Retinal pigment epithelial cell (primary cell): ENCODE measurements at regions not wholly inside any gene's neighbourhood (a gene's known extent, or its start where the extent isn't known, plus 50 kb on each side); places are given as distances from the start of the nearest gene placed in this dataset.
"Not testable (repeated sequence)": the region's sequence is repeated elsewhere in the genome, so short reads cannot be mapped to it uniquely, and the experiment has no call there.

Experiments
- DNase-seq: peaks from one replicate; pipeline ENCODE4 v3.0.0-alpha.2; 2010; ENCODE audit warnings: low read depth
- H3K4me3 ChIP-seq: 2 replicates; pipeline ENCODE4 v1.5.1; 2011; ENCODE audit warnings: mild to moderate bottlenecking, low read length, control low read depth, moderate library complexity
- CTCF ChIP-seq: conservative IDR thresholded peaks from 2 replicates; pipeline ENCODE4 v1.5.1; 2011; ENCODE audit warnings: low read depth, low read length, control low read depth, inconsistent platforms

- TF ChIP-seq CTCF = no peak
- DNase-seq = no peak
- H3K4me3 ChIP-seq = no peak overlapping the region
Observed at GRCh38 chr3:81989758-81990157, 228.3 kb upstream of the GBE1 start.

- TF ChIP-seq CTCF = no peak
- H3K4me3 ChIP-seq = no peak overlapping the region
- DNase-seq = no peak
Observed at GRCh38 chr3:81989274-81989673, 227.8 kb upstream of the GBE1 start.

DNA sequence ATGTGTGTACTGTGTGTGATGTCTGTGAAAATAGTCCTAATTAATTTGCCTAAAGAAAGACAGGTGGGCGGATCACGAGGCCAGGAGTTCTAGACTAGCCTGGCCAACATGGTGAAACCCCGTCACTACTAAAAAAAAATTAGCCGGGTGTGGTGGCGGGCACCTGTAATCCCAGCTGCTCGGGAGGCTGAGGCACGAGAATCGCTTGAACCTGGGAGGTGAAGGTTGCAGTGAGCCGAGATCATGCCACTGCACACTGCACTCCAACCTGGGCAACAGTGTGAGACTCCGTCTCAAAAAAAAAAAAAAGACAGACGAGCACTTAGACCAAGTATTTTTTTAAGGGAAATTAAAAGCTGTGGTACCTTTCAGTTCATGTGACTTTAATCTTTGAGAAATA is 226.0 kb upstream of the GBE1 start:
- not testable (repeated sequence) for H3K4me3 ChIP-seq, DNase-seq

DNA sequence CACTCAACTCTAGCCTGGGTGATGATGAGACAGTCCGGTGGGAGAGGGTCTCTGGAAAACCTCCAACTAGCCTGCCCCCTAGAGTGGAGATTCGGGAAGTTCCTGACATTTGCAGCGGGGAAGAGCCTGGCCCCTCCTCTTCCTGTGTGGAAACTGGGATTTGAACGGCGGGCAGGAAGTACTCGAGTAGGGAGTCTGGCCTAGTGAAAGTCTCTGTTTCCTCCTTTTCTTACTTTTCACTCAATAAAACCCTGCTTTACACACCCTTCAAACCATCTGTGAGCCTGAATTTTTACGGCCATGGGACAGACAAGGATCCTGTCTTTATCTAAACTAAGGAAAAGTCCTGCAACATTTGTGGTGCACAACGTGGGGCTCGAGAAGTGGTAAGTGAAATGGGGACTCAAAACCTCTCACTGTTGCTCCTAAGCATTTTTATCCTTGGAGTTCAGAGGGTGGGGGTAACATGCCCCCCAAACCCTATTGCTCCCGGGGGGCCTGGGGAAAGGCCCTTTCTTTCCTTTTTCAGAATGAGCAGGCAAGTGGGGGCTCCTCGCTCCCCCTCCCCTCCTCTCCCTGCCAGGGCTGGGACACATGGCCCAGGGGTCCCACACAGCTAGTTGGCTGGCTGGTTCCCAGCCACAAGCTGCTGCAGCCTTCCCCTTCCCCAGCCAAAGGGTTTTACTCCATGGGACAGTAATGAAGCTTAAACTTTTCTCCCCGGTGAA is 224.7 kb upstream of the GBE1 start:
- TF ChIP-seq CTCF = no peak
- DNase-seq = no peak
- H3K4me3 ChIP-seq = no peak overlapping the region

DNA sequence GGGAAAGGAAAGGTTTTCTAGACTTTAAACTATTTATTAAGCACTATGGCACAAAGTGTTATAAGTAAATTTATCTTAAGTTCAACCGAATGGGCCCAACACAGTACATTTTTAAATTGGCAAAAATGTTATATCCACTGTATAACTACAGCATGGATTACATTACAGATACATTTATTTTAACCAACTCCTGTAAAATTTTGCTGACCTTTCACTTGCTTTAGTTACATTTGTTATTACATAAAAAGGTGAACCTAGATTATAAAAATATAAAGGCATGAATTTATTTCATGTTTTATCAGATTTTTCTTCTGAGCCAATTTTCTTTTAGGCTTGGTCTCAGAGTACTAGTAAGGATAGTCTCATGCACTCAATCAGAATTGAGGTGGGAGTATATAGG is 221.9 kb upstream of the GBE1 start:
- no peak for TF ChIP-seq CTCF
- DNase-seq = no peak
- no peak overlapping the region for H3K4me3 ChIP-seq

DNA sequence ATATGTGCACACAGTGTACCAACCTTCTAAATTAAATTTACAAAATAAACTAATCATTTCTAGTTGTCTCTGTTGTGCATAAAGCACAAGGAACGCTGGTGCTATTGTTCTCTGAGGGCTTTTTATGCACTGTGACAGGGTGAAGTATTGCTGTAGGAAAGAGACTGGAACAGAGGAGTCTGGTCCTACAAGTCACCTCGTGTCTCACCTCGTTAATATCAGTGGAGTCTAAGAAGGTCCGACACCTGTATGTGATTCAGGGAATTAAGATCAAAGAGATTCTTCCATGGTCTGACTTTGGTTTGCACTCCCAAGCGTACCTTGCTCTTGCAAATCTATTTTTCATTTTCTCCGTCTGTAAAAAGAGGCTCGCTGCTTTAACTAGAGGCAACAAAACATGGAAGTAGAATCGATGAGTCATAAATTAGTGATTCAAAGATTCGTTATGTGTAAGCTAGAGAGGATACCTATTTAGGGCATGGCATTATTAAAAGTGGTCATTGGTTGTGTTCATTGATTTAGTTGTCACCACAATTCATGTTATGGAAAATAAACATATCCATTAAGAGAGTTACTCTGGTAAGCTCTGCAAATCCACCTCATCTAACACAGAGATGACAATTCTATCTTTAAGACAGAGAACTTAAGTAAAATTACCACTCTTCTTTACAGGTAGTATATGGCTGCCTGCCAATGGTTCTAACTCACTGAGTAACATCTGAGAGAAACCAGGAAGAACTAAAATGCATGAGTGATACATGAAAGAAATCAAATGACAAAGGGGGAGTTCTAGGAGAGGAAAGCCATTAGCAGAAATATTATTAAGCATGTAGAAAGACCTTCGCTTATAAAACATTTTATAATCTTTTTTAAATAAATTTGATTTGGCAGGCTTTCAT is 219.4 kb upstream of the GBE1 start:
- DNase-seq = no peak

DNA sequence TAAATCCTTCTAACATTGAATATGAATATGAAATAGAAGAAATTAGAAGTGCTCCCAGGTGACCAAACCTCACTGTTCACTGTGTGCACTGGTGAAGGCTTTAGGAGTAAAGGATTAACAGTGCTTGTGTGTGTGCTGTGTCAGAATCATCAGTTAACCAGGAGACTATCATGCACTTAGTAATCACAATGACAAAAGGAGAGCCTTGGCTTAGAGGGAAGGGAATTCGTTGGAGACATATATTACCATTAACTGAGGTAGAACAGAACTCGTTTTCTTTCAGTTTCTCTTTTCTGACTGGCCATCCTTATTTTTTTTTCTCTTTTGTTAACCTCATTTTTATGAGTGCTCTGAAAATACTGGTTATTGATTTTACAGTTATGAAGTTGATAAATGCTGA is 213.3 kb upstream of the GBE1 start:
- no peak for DNase-seq
- no peak overlapping the region for H3K4me3 ChIP-seq
- no peak for TF ChIP-seq CTCF

More for the DNA sequence above, 219.4 kb upstream of the GBE1 start:
- TF ChIP-seq CTCF = no peak
- no peak overlapping the region for H3K4me3 ChIP-seq
